Lower lobe of right lung (tissue), 2 donors: ENCODE measurements at regions not wholly inside any gene's neighbourhood (a gene's known extent, or its start where the extent isn't known, plus 50 kb on each side); places are given as distances from the start of the nearest gene placed in this dataset.
"Not testable (repeated sequence)": the region's sequence is repeated elsewhere in the genome, so short reads cannot be mapped to it uniquely, and the experiment has no call there.

Experiments used
- ATAC-seq, 2 donors: fragments of 200-7000 bp; cut with Tn5 transposase; one replicate each; pipeline ENCODE4 v1.9.1; 2020 to 2022; ENCODE audit warnings: mild to moderate bottlenecking in 2 of 2, moderate library complexity in 2 of 2
- DNase-seq: peaks from one replicate; pipeline ENCODE4 v3.0.0-alpha.2; 2020
- H3K27ac ChIP-seq: fragments of 200-600 bp; one replicate; pipeline ENCODE4 v1.8.0; 2022
- H3K27me3 ChIP-seq: fragments of 200-600 bp; one replicate; pipeline ENCODE4 v1.8.0; 2022; ENCODE audit warnings: low read depth
- H3K36me3 ChIP-seq: fragments of 200-600 bp; one replicate; pipeline ENCODE4 v1.8.0; 2022; ENCODE audit warnings: mild to moderate bottlenecking
- H3K4me1 ChIP-seq: fragments of 200-600 bp; one replicate; pipeline ENCODE4 v1.8.0; 2022
- H3K4me3 ChIP-seq: fragments of 200-600 bp; one replicate; pipeline ENCODE4 v1.8.0; 2022; ENCODE audit warnings: mild to moderate bottlenecking
- H3K9me3 ChIP-seq: fragments of 200-600 bp; one replicate; pipeline ENCODE4 v1.8.0; 2022
- intact Hi-C: fragments of 100-400 bp; cut with DNase I; formaldehyde crosslinking; loops from one replicate; pipeline ENCODE4 v1.11.0; 2022
- TF ChIP-seq, protein P1 (sequence below): fragments of 200-600 bp; IDR thresholded peaks from one replicate; pipeline ENCODE4 v1.8.0; 2022; ENCODE audit warnings: antibody characterized with exemption, mild to moderate bottlenecking
- donor health status: DM: no; HTN: yes; CAD: no; lungs with severe emphysema.

DNA sequence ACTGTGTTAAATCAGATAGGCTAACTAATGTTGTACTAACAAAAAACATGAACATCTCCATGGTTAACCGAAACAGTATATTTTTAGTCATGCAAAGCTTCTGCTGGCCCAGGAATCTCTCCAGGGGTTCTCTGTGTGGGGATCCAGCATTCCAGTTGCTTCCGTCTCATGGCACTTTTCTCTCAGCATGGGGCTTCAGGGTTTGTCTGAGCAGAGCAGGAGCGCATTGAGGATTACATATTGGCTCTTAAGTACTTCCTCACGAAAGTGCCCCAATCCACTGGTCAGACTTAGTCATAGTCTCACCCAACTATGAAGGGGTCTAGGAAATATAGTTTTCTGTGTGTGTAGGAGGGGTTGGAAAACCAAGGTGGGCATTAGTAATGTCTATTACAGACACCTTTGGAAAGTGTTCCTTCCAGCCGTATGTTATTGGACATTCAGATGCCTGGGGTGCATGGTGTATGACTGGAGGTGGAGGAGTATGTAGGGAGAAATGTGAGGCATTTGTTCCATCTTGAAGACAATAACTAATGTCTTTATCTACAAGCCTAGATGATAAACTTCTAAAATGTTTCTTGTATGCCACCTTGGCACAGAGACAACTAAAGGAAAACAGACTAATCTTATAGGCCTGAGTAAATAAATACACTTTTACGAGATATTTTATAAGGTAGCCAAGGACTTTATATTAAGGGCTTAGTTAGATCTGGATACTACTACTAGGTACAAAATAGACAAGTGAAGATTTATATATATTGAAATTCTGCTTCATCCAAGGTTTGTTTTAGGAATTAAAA lies 123.8 kb upstream of the ZEB2 start:
- Histone ChIP-seq H3K4me1 (no peaks in the 10 kb centered on the region), H3K9me3 (no peaks in the 10 kb centered on the region), H3K27ac (no peak overlapping the region), H3K4me3 (no peak overlapping the region), H3K36me3 (no peaks in the 10 kb centered on the region), H3K27me3 (no peaks in the 10 kb centered on the region)
- DNase-seq (no peak), ATAC-seq (no peak)
- TF ChIP-seq, protein P1, sequence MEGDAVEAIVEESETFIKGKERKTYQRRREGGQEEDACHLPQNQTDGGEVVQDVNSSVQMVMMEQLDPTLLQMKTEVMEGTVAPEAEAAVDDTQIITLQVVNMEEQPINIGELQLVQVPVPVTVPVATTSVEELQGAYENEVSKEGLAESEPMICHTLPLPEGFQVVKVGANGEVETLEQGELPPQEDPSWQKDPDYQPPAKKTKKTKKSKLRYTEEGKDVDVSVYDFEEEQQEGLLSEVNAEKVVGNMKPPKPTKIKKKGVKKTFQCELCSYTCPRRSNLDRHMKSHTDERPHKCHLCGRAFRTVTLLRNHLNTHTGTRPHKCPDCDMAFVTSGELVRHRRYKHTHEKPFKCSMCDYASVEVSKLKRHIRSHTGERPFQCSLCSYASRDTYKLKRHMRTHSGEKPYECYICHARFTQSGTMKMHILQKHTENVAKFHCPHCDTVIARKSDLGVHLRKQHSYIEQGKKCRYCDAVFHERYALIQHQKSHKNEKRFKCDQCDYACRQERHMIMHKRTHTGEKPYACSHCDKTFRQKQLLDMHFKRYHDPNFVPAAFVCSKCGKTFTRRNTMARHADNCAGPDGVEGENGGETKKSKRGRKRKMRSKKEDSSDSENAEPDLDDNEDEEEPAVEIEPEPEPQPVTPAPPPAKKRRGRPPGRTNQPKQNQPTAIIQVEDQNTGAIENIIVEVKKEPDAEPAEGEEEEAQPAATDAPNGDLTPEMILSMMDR: no peak
- intact Hi-C loops: no loop called here

DNA sequence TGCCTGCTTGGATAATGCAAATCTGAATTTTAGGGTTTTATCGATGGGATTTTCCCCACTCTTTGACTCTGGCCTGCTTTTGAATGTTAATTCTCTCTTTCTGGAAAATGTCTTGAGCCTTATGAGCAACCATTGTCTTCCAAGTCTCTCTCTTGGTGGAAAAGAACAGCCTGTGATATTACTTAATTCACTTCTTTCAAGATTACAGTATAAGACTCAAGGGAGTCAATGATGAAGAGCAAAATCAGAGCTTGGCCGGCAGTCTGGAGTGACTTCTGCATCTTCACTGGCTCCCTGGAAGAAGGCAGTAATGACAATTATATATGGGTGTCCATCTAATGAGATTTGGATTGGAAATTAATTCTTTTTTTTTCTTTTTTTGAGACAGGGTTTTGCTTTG lies 122.9 kb upstream of the ZEB2 start:
- DNase-seq: no peak

DNA sequence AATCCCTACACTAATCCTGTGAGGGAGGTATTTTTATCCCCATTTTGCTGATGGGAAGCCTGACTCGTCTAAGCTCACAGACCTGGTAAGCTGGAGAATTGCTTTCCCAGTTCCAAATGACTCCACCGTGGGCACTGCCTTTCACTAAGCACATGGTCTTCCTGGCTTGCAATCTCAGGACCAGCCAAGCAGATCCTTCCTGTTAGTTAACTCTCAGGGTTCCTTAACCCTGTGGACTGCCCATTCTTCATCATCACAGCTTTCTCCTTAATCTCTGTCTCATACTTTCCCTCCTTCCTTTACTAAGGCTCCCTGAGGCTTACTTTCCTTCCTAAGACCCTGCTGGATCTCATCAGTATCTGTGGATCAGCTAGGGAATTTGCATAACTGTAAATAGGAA lies 122.2 kb upstream of the ZEB2 start:
- no peaks in the 10 kb centered on the region for H3K4me1 ChIP-seq
- intact Hi-C loops: no loop called here
- no peaks in the 10 kb centered on the region for H3K9me3 ChIP-seq
- no peak overlapping the region for H3K27ac ChIP-seq
- H3K4me3 ChIP-seq: no peak overlapping the region
- TF ChIP-seq, protein P1: no peak
- DNase-seq (no peak), ATAC-seq (no peak)
- no peaks in the 10 kb centered on the region for H3K27me3 ChIP-seq
- H3K36me3 ChIP-seq: no peaks in the 10 kb centered on the region

More for the DNA sequence above, 122.9 kb upstream of the ZEB2 start:
- Histone ChIP-seq H3K9me3 (no peaks in the 10 kb centered on the region), H3K36me3 (no peaks in the 10 kb centered on the region), H3K27me3 (no peaks in the 10 kb centered on the region), H3K4me1 (no peaks in the 10 kb centered on the region), H3K27ac (no peak overlapping the region), H3K4me3 (no peak overlapping the region)
- intact Hi-C loops: no loop called here
- TF ChIP-seq, protein P1: no peak
- ATAC-seq: no peak

DNA sequence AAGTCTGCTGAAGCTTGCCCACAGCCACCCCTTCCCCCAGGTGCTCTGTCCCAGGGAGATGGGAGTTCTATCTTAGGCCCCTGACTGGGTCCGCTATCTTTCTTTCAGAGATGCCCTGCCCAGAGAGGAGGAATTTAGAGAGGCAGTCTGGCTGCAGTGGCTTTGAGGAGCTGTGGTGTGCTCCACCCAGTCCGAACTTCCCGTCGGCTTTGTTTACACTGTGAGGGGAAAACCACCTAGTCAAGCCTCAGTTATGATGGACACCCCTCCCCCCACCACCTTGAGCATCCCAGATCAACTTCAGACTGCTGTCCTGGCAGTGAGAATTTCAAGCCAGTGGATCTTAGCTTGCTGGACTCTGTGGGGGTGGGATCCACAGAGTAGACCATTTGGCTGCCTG lies 118.3 kb upstream of the ZEB2 start:
- intact Hi-C loops, H3K27ac ChIP-seq, H3K36me3 ChIP-seq, ATAC-seq, H3K4me3 ChIP-seq, H3K27me3 ChIP-seq, H3K4me1 ChIP-seq, DNase-seq, H3K9me3 ChIP-seq: not testable (repeated sequence)

DNA sequence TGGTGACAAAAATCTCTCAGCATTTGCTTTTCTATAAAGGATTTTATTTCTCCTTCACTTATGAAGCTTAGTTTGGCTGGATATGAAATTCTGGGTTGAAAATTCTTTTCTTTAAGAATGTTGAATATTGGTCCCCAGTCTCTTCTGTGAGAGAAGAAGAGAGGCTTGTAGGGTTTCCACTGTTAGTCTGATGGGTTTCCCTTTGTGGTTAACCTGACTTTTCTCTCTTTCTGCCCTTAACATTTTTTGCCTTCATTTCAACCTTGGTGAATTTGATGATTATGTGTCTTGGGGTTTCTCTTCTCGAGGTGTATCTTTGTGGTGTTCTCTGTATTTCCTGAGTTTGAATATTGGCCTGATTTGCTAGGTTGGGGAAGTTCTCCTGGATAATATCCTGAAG lies 116.9 kb upstream of the ZEB2 start:
- H3K36me3 ChIP-seq, DNase-seq, ATAC-seq, H3K27ac ChIP-seq, intact Hi-C loops, H3K4me1 ChIP-seq, H3K27me3 ChIP-seq, H3K9me3 ChIP-seq, H3K4me3 ChIP-seq: not testable (repeated sequence)

DNA sequence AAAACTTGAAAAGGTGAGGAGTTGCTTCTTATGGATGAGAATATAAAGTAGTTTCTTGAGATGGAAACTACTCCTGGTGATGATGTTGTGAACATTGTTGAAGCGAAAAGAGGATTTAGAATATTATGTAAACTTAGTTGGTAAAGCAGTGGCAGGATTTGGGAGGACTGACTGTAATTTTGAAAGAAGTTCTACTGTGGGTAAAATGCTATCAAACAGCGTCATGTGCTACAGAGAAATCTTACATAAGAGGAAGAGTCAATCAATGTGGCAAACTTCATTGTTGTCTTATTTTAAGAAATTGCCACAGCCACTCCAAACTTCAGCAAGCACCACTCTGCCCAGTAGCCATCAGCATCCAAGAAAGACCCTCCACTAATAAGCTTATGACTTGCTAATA lies 112.9 kb upstream of the ZEB2 start:
- ATAC-seq (no peak), DNase-seq (no peak)
- intact Hi-C loops: no loop called here
- H3K4me3 ChIP-seq: no peak overlapping the region
- no peaks in the 10 kb centered on the region for H3K27me3 ChIP-seq
- H3K36me3 ChIP-seq: no peaks in the 10 kb centered on the region
- H3K4me1 ChIP-seq: no peaks in the 10 kb centered on the region
- no peaks in the 10 kb centered on the region for H3K9me3 ChIP-seq
- TF ChIP-seq, protein P1: no peak
- no peak overlapping the region for H3K27ac ChIP-seq
